Right kidney (tissue), 1 donor: ENCODE measurements at regions not wholly inside any gene's neighbourhood (a gene's known extent, or its start where the extent isn't known, plus 50 kb on each side); places are given as distances from the start of the nearest gene placed in this dataset.
A peak's percentile ranks its signal among the peaks of the same experiment; 100 is the strongest.
"Not testable (repeated sequence)": the region's sequence is repeated elsewhere in the genome, so short reads cannot be mapped to it uniquely, and the experiment has no call there.

Source experiments
- DNase-seq: peaks from one replicate; pipeline ENCODE4 v3.0.0-alpha.2; 2016

- DNase-seq: not testable (repeated sequence)
These were observed 146.8 kb upstream of the ROPN1B start for GRCh38 chr3:125822175-125822574.

GRCh38 chr3:125831005-125831750 lies 137.8 kb upstream of the ROPN1B start:
- DNase-seq: not testable (repeated sequence)

GRCh38 chr3:125835562-125835961 lies 133.4 kb upstream of the ROPN1B start:
- DNase-seq: not testable (repeated sequence)

- DNase-seq: peak; percentile 30
These were observed 132.9 kb upstream of the ROPN1B start for GRCh38 chr3:125836011-125836551.

GRCh38 chr3:125836786-125837185 lies 132.2 kb upstream of the ROPN1B start:
- not testable (repeated sequence) for DNase-seq

GRCh38 chr3:125838857-125839256 lies 130.1 kb upstream of the ROPN1B start:
- DNase-seq: not testable (repeated sequence)

- DNase-seq: not testable (repeated sequence)
These were observed 128.5 kb upstream of the ROPN1B start for GRCh38 chr3:125840465-125840864.

GRCh38 chr3:125847966-125848365 lies 121.0 kb upstream of the ROPN1B start:
- not testable (repeated sequence) for DNase-seq

- not testable (repeated sequence) for DNase-seq
These were observed 114.0 kb upstream of the ROPN1B start for GRCh38 chr3:125855006-125855405.

GRCh38 chr3:125860547-125860946 lies 108.4 kb upstream of the ROPN1B start:
- not testable (repeated sequence) for DNase-seq

GRCh38 chr3:125862841-125863254 lies 106.1 kb upstream of the ROPN1B start:
- DNase-seq: not testable (repeated sequence)

GRCh38 chr3:125864532-125864931 lies 104.4 kb upstream of the ROPN1B start:
- DNase-seq: not testable (repeated sequence)

- not testable (repeated sequence) for DNase-seq
These were observed 83.0 kb upstream of the ROPN1B start for GRCh38 chr3:125886006-125886405.

GRCh38 chr3:125899181-125899580 lies 69.8 kb upstream of the ROPN1B start:
- not testable (repeated sequence) for DNase-seq

GRCh38 chr3:125901473-125901872 lies 67.5 kb upstream of the ROPN1B start:
- not testable (repeated sequence) for DNase-seq

GRCh38 chr3:125903780-125904455 lies 65.1 kb upstream of the ROPN1B start:
- not testable (repeated sequence) for DNase-seq

- not testable (repeated sequence) for DNase-seq
These were observed 61.7 kb upstream of the ROPN1B start for GRCh38 chr3:125907279-125907678.

- DNase-seq: not testable (repeated sequence)
These were observed 58.1 kb upstream of the ROPN1B start for GRCh38 chr3:125910851-125911250.

- not testable (repeated sequence) for DNase-seq
These were observed 54.2 kb upstream of the ROPN1B start for GRCh38 chr3:125914608-125915436.

GRCh38 chr3:125915437-125915787 lies 53.6 kb upstream of the ROPN1B start:
- peak; percentile 80 for DNase-seq

GRCh38 chr3:125915792-125916375 lies 53.1 kb upstream of the ROPN1B start:
- DNase-seq: peak; percentile 90

GRCh38 chr3:125916376-125916978 lies 52.5 kb upstream of the ROPN1B start:
- DNase-seq: peak; percentile 85
